SK-N-SH (cell line): ENCODE measurements at regions not wholly inside any gene's neighbourhood (a gene's known extent, or its start where the extent isn't known, plus 50 kb on each side); places are given as distances from the start of the nearest gene placed in this dataset.
A peak's percentile ranks its signal among the peaks of the same experiment; 100 is the strongest.

ENCODE experiments used
- CTCF ChIA-PET: fragments of 300-600, 350-600 bp; formaldehyde crosslinking; extraction: SDS; loops from one replicate; lab custom pipeline; 2021; lab: Yijun Ruan, JAX
- POLR2A ChIA-PET: fragments of 350-600 bp; sonication (Branson Sonifier 250); formaldehyde crosslinking; extraction: SDS; loops from one replicate; lab custom pipeline; 2020; ENCODE audit warnings: antibody characterized with exemption, inconsistent platforms; lab: Yijun Ruan, JAX
- DNase-seq: peaks from one replicate; pipeline ENCODE4 v3.0.0; 2012
- H2AFZ ChIP-seq: fragments of 200-600 bp; sonication (generic); 2 replicates; pipeline ENCODE4 v1.8.1; 2016; ENCODE audit warnings: antibody characterized with exemption, mild to moderate bottlenecking, low read depth
- H3F3A ChIP-seq: fragments of 200-600 bp; sonication (generic); replicated peaks from 2 replicates; pipeline ENCODE3; 2016; ENCODE audit warnings: antibody characterized with exemption, mild to moderate bottlenecking; ENCODE audit not compliant: insufficient read depth
- H3K27ac ChIP-seq, 2 experiments: fragments of 200-500 bp in 1 of 2; fragments of 200-600 bp in 1 of 2; sonication (Bioruptor generic) in 1 of 2; sonication (generic), shearing (Covaris generic) in 1 of 2; 2 replicates each; pipeline versions ENCODE4 v1.5.1 to v1.6.1; 2014 to 2016; ENCODE audit warnings: low read depth in 2 of 2, inconsistent platforms in 1 of 2, low read length in 1 of 2, mild to moderate bottlenecking in 1 of 2, mixed read lengths in 1 of 2
- H3K27me3 ChIP-seq: fragments of 200-600 bp; sonication (generic), shearing (Covaris generic); 2 replicates; pipeline ENCODE4 v1.6.1; 2016; ENCODE audit warnings: mixed run types; ENCODE audit not compliant: insufficient read depth
- H3K36me3 ChIP-seq, 2 experiments: fragments of 200-500 bp in 1 of 2; fragments of 200-600 bp in 1 of 2; sonication (Bioruptor generic) in 1 of 2; sonication (generic) in 1 of 2; replicated peaks in 1 of 2; 2 replicates each; pipeline versions ENCODE3 to v1.5.1; 2014 to 2016; ENCODE audit warnings: low read length in 1 of 2, mild to moderate bottlenecking in 1 of 2; ENCODE audit not compliant: insufficient read depth in 2 of 2, control insufficient read depth in 1 of 2
- H3K4me1 ChIP-seq, 2 experiments: fragments of 200-500 bp in 1 of 2; fragments of 200-600 bp in 1 of 2; sonication (Bioruptor generic) in 1 of 2; sonication (generic), shearing (Covaris generic) in 1 of 2; 2 replicates each; pipeline versions ENCODE4 v1.5.1 to v1.6.1; 2014 to 2016; ENCODE audit warnings: low read depth in 1 of 2, low read length in 1 of 2, mixed run types in 1 of 2; ENCODE audit not compliant: insufficient read depth in 2 of 2, control insufficient read depth in 1 of 2
- H3K4me2 ChIP-seq: fragments of 200-600 bp; sonication (generic), shearing (Covaris generic); 2 replicates; pipeline ENCODE4 v1.6.1; 2017; ENCODE audit warnings: mixed run types
- H3K4me3 ChIP-seq, 2 experiments: fragments of 200-500 bp in 1 of 2; fragments of 200-600 bp in 1 of 2; sonication (Bioruptor generic) in 1 of 2; sonication (generic), shearing (Covaris generic) in 1 of 2; 2 replicates each; pipeline versions ENCODE4 v1.5.1 to v1.8.1; 2014 to 2016; ENCODE audit warnings: low read depth in 2 of 2, inconsistent platforms in 1 of 2, low read length in 1 of 2, mild to moderate bottlenecking in 1 of 2, mixed read lengths in 1 of 2, moderate library complexity in 1 of 2
- H3K79me2 ChIP-seq: fragments of 200-600 bp; sonication (generic); 2 replicates; pipeline ENCODE4 v1.8.1; 2017; ENCODE audit warnings: mild to moderate bottlenecking; ENCODE audit not compliant: insufficient read depth
- H3K9ac ChIP-seq: fragments of 200-600 bp; sonication (generic); 2 replicates; pipeline ENCODE4 v1.6.1; 2017; ENCODE audit warnings: mixed run types
- H3K9me2 ChIP-seq: fragments of 200-600 bp; sonication (generic); 2 replicates; pipeline ENCODE4 v1.6.1; 2017; ENCODE audit warnings: mixed run types
- H3K9me3 ChIP-seq: fragments of 200-600 bp; sonication (generic); 2 replicates; pipeline ENCODE4 v1.6.1; 2017; ENCODE audit warnings: mixed run types, mild to moderate bottlenecking, moderate library complexity
- H4K20me1 ChIP-seq: fragments of 200-600 bp; sonication (generic); 2 replicates; pipeline ENCODE4 v1.6.1; 2017; ENCODE audit warnings: mild to moderate bottlenecking, mixed run types; ENCODE audit not compliant: insufficient read depth
- JUND ChIP-seq: IDR thresholded peaks from 2 replicates; pipeline ENCODE4 v1.4.0; 2012
- NFIC ChIP-seq: IDR thresholded peaks from 2 replicates; pipeline ENCODE4 v1.4.0; 2012; ENCODE audit warnings: borderline replicate concordance
- POLR2AphosphoS5 ChIP-seq: IDR thresholded peaks from 2 replicates; pipeline ENCODE4 v1.6.1; 2012; ENCODE audit warnings: low read depth, low read length
- RAD21 ChIP-seq: IDR thresholded peaks from 2 replicates; pipeline ENCODE4 v1.6.1; 2012; ENCODE audit warnings: mild to moderate bottlenecking, low read length
- REST ChIP-seq: IDR thresholded peaks from 2 replicates; pipeline ENCODE4 v1.6.1; 2012; ENCODE audit warnings: mild to moderate bottlenecking, low read depth, low read length, moderate library complexity
- SMC3 ChIP-seq: IDR thresholded peaks from 2 replicates; pipeline ENCODE4 v1.6.1; 2012; ENCODE audit warnings: low read depth, low read length, improper control_type of control experiment
- TAF1 ChIP-seq: IDR thresholded peaks from 2 replicates; pipeline ENCODE4 v1.6.1; 2012; ENCODE audit warnings: low read depth, mild to moderate bottlenecking, low read length, moderate library complexity, borderline replicate concordance
- USF1 ChIP-seq: IDR thresholded peaks from 2 replicates; pipeline ENCODE4 v1.4.0; 2012; ENCODE audit warnings: low read depth, borderline replicate concordance
- ZBTB33 ChIP-seq: IDR thresholded peaks from 2 replicates; pipeline ENCODE4 v1.4.0; 2012; ENCODE audit warnings: low read depth, borderline replicate concordance
- WGBS: methylation state at CpG from one replicate; pipeline ENCODE4 v1.1.6; 2017; ENCODE audit warnings: low lambda C conversion rate; 5-methylcytosine and 5-hydroxymethylcytosine counted together
- small RNA-seq, 7 experiments: library from RNA; depleted of rRNA; stranded (forward); fragments of <200 nt; gene quantifications; one replicate each; pipeline ENCODE3, GENCODE V24; 2012

- H3K4me3 ChIP-seq: no peak overlapping the region
- no peak overlapping the region for H2AFZ ChIP-seq
- H3K9ac ChIP-seq: no peak overlapping the region
- ChIA-PET CTCF (interaction anchor here (0.8 kb wide), 1 partner anchor 105 kb away, joined by 3 read pairs; no protein-coding TSS in a partner anchor), POLR2A (no interaction called here)
- TF ChIP-seq REST: no peak
- TF ChIP-seq NFIC: no peak
- no peak for TF ChIP-seq ZBTB33
- no peak for TF ChIP-seq POLR2AphosphoS5
- no peak for TF ChIP-seq SMC3
- TF ChIP-seq USF1: no peak
- no peak for TF ChIP-seq TAF1
- H3F3A ChIP-seq: no peaks in the 10 kb centered on the region
- H3K79me2 ChIP-seq: no peaks in the 10 kb centered on the region
- no peaks in the 10 kb centered on the region for H3K36me3 ChIP-seq
- H4K20me1 ChIP-seq: no peaks in the 10 kb centered on the region
- no peaks in the 10 kb centered on the region; the same call in 1 of the 2 replicates for H3K27me3 ChIP-seq
- no peak overlapping the region for H3K27ac ChIP-seq
- DNase-seq: no peak
- no peak overlapping the region for H3K4me2 ChIP-seq
- H3K9me3 ChIP-seq: 0 out of 2 replicates have a peak, but pooled peaks cover 5% of the 10 kb centered on the region
- no peaks in the 10 kb centered on the region; a peak in 1 of 4 replicates for H3K4me1 ChIP-seq
- 44% methylated on average over 3 of the region's 3 CpGs for WGBS
- no peaks in the 10 kb centered on the region for H3K9me2 ChIP-seq
Observed at GRCh38 chr3:73326396-73326795, 264.9 kb downstream of the EBLN2 start.

GRCh38 chr3:73327052-73327451 is 265.6 kb downstream of the EBLN2 start:
- CTCF ChIA-PET: interaction anchor here (1.3 kb wide), 1 partner anchor 102 kb away, joined by 3 read pairs; no protein-coding TSS in a partner anchor

More at GRCh38 chr3:73327052-73327451, 265.6 kb downstream of the EBLN2 start:
- no peaks in the 10 kb centered on the region for H4K20me1 ChIP-seq
- POLR2A ChIA-PET: no interaction called here
- H2AFZ ChIP-seq: no peak overlapping the region
- no peaks in the 10 kb centered on the region for H3K9me2 ChIP-seq
- WGBS: 52% methylated on average over 3 of the region's 3 CpGs
- TF ChIP-seq RAD21 (peak; percentile 25; the same call in 1 of the 2 replicates), JUND (no peak)
- no peaks in the 10 kb centered on the region for H3K79me2 ChIP-seq
- H3K4me3 ChIP-seq: no peak overlapping the region
- no peak overlapping the region for H3K9ac ChIP-seq
- H3K9me3 ChIP-seq: 0 out of 2 replicates have a peak, but pooled peaks cover 5% of the 10 kb centered on the region
- no peaks in the 10 kb centered on the region for H3K36me3 ChIP-seq
- H3K27me3 ChIP-seq: no peaks in the 10 kb centered on the region; the same call in 1 of the 2 replicates
- no peaks in the 10 kb centered on the region for H3F3A ChIP-seq
- no peak overlapping the region for H3K27ac ChIP-seq
- no peak overlapping the region for H3K4me2 ChIP-seq
- no peaks in the 10 kb centered on the region; a peak in 1 of 4 replicates for H3K4me1 ChIP-seq
- DNase-seq: no peak

Small RNAs in the stretch of these regions (small RNA-seq; reads per million reads assigned to genes)
- 0 reads per million in 7 experiments for gene RNU6-1270P
